Lower leg skin (tissue), 4 donors: ENCODE measurements at regions not wholly inside any gene's neighbourhood (a gene's known extent, or its start where the extent isn't known, plus 50 kb on each side); places are given as distances from the start of the nearest gene placed in this dataset.

Experiments used
- DNase-seq, 2 donors: peaks; one replicate each; pipeline ENCODE4 v3.0.0-alpha.2; 2019; ENCODE audit warnings: low spot score in 2 of 2
- H3K4me3 ChIP-seq: fragments of 200-600 bp; sonication (generic); 2 replicates; pipeline ENCODE4 v1.5.1; 2017; ENCODE audit warnings: mild to moderate bottlenecking, low read depth; ENCODE audit not compliant: poor library complexity, severe bottlenecking
- CTCF ChIP-seq, 3 donors: fragments of 450-650 bp; IDR thresholded peaks; one replicate each; pipeline ENCODE4 v1.5.1; 2016; ENCODE audit warnings: antibody characterized with exemption in 3 of 3, mild to moderate bottlenecking in 3 of 3, moderate library complexity in 2 of 3
- POLR2A ChIP-seq, 2 donors: fragments of 450-650 bp; IDR thresholded peaks; one replicate each; pipeline ENCODE4 v1.6.1; 2016 to 2017; ENCODE audit warnings: antibody characterized with exemption in 2 of 2, mild to moderate bottlenecking in 1 of 2, moderate library complexity in 1 of 2
- WGBS, 2 donors: methylation state at CpG; one replicate each; pipeline ENCODE4 v1.1.5; 2018; 5-methylcytosine and 5-hydroxymethylcytosine counted together
- intact Hi-C: fragments of 100-400 bp; cut with DNase I; formaldehyde crosslinking; loops from one replicate; pipeline ENCODE4 v1.15.0; 2023; ENCODE audit warnings: low total_unique reads

DNA sequence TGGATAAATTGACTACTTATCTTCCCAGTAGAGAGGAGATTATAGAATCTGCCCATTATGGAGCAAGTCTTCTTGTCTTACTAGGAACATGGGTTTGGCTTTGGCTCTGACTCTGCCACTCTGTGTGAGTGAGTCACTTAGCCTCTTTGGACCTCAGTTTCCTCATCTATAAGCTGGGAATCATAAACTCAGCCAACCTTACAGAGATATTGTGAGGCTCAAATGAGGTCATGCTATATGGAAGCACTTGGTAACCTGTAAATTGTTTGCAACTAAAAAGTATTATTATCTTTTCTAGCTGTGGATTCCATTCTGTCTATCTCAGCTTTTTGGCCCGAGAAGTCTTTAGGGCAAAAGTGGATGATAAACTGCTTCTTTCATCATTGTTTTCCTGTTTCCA lies 186.8 kb upstream of the TSC22D1 start:
- no peak for TF ChIP-seq POLR2A (IDR thresholded peaks at IDR 0.05)
- TF ChIP-seq CTCF (IDR thresholded peaks at IDR 0.05) = no peak
- H3K4me3 ChIP-seq = no peak overlapping the region
- intact Hi-C loops = no loop called here
- DNase-seq = no peak
- 78 to 80% methylated on average over 1 of the region's 1 CpG for WGBS, 2 donors

DNA sequence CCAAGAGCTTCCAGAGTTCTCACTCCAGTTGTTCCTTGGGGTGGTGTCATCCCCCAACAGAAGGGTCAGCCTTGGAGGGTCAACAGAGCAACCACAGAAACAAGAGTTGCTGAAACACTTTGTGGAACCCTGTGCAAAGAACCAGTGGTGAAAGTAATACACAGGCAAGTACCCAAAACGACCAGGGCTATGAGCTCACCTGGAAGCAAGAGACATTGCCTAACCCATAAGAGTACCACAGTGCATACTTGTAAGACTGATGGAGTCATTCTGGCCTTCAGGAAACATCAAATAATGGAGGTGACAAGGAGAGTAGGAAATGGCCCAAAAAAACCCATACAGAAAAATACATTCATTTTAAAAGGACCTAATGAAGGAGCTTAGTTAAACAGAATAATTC lies 184.3 kb upstream of the TSC22D1 start:
- no peak for DNase-seq
- TF ChIP-seq POLR2A (IDR thresholded peaks at IDR 0.05) (no peak), CTCF (IDR thresholded peaks at IDR 0.05) (no peak)
- H3K4me3 ChIP-seq = no peak overlapping the region
- intact Hi-C loops = no loop called here
- 26 to 46% methylated on average over 1 of the region's 1 CpG for WGBS, 2 donors

DNA sequence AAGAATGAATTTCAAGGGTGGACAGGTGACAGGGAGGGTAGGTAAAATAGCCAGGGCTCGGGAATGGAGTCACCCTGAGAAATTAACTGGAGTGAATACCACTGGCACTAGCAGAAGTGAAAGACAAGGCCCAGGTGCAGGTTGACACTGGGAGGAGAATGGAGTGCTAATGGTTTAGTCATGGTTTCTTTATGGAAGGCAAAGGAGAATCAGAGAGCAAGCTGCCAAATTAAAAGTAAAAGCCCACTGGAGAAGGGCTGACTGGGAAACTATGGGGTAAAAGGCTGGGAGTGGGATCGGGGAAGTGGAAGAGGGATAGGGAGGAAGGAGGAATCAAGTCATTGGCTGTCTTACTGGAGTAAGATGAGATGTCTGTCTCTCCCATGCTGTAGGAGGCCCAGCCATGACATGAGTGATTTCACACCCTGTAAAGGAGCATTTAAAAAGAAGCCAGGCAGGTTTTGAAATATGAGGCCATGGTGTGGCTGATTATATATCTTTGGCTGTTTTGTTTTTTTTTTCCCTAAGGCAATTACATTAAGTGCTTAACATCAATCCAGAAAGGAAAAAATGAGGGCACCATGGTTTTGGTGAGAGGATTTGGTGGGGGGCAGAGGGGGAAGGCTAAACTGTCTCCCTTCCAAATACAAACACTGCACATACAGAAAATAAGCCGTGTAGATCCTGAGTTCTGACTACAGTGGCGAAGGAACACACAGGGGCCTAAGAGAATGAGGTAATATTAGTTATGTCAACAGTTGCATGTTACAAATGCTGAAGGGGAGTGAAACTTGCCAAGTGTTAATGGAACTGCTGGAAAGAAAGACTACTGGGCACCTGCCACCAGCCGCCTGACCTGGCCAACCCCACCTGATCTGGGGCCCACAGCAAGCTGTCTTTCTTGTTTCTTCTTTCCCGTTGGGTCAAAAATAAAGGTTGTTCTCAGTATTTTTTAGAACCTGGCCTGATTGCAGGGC lies 183.5 kb upstream of the TSC22D1 start:
- no peak overlapping the region for H3K4me3 ChIP-seq
- intact Hi-C loops = no loop called here
- TF ChIP-seq POLR2A (IDR thresholded peaks at IDR 0.05) (no peak), CTCF (IDR thresholded peaks at IDR 0.05) (no peak)
- no peak for DNase-seq
- whole genome bisulfite sequencing, 2 donors = 49 to 57% methylated on average over 6 of the region's 6 CpGs

GRCh38 chr13:44758630-44759383 lies 182.7 kb upstream of the TSC22D1 start:
- 43 to 50% methylated on average over 11 of the region's 11 CpGs for WGBS, 2 donors
- DNase-seq = no peak
- no peak for TF ChIP-seq CTCF (IDR thresholded peaks at IDR 0.05)
- no peak for TF ChIP-seq POLR2A (IDR thresholded peaks at IDR 0.05)
- intact Hi-C loops = no loop called here
- no peak overlapping the region for H3K4me3 ChIP-seq

GRCh38 chr13:44757671-44758070 lies 181.5 kb upstream of the TSC22D1 start:
- no peak for TF ChIP-seq POLR2A (IDR thresholded peaks at IDR 0.05)
- no peak for TF ChIP-seq CTCF (IDR thresholded peaks at IDR 0.05)
- 94 to 99% methylated on average over 3 of the region's 3 CpGs for WGBS, 2 donors
- intact Hi-C loops = no loop called here
- no peak overlapping the region for H3K4me3 ChIP-seq
- DNase-seq = no peak
